ENCODE measurements at regions not wholly inside any gene's neighbourhood (a gene's known extent, or its start where the extent isn't known, plus 50 kb on each side); places are given as distances from the start of the nearest gene placed in this dataset.

DNA sequence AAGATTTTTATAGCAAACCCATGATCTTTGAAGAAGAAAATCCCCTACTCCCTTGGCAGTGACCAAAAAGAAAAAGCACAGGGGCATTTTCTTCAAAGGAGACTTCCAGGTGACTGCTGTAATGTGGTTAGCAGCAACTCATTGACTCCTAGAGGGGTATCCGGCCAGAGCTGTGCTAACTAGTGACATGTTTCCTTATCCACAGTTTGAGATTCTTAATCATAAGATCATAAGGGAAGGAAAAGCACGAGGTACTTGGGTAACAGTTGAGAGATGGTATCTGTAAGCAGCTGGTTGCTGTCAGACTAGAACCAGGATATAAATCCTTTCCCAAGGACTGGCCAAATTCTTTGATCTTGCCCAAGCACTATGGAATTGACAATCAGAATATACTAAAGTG is 124.7 kb downstream of the MREG start (continued):
- TF ChIP-seq, protein P1, sequence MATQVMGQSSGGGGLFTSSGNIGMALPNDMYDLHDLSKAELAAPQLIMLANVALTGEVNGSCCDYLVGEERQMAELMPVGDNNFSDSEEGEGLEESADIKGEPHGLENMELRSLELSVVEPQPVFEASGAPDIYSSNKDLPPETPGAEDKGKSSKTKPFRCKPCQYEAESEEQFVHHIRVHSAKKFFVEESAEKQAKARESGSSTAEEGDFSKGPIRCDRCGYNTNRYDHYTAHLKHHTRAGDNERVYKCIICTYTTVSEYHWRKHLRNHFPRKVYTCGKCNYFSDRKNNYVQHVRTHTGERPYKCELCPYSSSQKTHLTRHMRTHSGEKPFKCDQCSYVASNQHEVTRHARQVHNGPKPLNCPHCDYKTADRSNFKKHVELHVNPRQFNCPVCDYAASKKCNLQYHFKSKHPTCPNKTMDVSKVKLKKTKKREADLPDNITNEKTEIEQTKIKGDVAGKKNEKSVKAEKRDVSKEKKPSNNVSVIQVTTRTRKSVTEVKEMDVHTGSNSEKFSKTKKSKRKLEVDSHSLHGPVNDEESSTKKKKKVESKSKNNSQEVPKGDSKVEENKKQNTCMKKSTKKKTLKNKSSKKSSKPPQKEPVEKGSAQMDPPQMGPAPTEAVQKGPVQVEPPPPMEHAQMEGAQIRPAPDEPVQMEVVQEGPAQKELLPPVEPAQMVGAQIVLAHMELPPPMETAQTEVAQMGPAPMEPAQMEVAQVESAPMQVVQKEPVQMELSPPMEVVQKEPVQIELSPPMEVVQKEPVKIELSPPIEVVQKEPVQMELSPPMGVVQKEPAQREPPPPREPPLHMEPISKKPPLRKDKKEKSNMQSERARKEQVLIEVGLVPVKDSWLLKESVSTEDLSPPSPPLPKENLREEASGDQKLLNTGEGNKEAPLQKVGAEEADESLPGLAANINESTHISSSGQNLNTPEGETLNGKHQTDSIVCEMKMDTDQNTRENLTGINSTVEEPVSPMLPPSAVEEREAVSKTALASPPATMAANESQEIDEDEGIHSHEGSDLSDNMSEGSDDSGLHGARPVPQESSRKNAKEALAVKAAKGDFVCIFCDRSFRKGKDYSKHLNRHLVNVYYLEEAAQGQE (IDR thresholded peaks at IDR 0.05; ENCODE audit: low read depth, low read length) = no peak
- no peak for TF ChIP-seq ESRRA (IDR thresholded peaks at IDR 0.05; ENCODE audit: low read length)
- no peak for TF ChIP-seq SIN3A (IDR thresholded peaks at IDR 0.05; ENCODE audit: low read depth, low read length)
- TF ChIP-seq STAT3 (IDR thresholded peaks at IDR 0.05; ENCODE audit: low read depth, low read length) = no peak
- TF ChIP-seq, protein P2, sequence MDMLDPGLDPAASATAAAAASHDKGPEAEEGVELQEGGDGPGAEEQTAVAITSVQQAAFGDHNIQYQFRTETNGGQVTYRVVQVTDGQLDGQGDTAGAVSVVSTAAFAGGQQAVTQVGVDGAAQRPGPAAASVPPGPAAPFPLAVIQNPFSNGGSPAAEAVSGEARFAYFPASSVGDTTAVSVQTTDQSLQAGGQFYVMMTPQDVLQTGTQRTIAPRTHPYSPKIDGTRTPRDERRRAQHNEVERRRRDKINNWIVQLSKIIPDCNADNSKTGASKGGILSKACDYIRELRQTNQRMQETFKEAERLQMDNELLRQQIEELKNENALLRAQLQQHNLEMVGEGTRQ (IDR thresholded peaks at IDR 0.05; ENCODE audit: borderline replicate concordance, low read depth, low read length) = no peak
- TF ChIP-seq POLR2AphosphoS5 (IDR thresholded peaks at IDR 0.05; ENCODE audit: low read length) = no peak
- peak; percentile 43; the same call in 1 of the 2 replicates for TF ChIP-seq RUNX3 (IDR thresholded peaks at IDR 0.05; ENCODE audit: low read length)

DNA sequence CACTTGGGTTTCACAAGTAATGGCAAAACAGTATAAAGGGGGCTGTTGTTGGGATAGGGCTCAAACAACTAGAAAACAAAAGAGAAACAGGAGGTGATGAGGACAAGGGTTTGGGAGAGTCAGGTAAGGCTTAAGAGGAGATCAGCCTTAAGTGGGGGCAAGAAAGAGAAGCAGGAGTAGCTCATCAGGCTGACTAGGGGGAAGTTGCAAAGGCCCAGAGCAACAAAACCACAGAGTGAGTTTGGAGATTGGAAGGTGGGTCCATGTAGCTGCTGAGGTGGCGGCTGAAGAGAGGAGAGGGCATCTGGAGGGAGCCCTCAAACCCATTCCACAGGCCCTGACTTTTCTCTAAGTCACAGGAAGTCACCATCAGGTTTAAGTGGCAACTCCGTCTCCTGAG is 126.0 kb downstream of the MREG start:
- H3K9me3 ChIP-seq (replicated peaks; ENCODE audit: control insufficient read depth, insufficient read depth, low read length) = no peaks in the 10 kb centered on the region; the same call in 2 of the 3 replicates
- no TSS peak for BruUV-seq (replicated peaks)
- peaks cover 5% of the 10 kb centered on the region for H3K4me1 ChIP-seq (ENCODE audit: control insufficient read depth, insufficient read depth, low read length)
- in situ Hi-C loops (cut with MboI) = no loop called here
- no peaks in the 10 kb centered on the region for H3K36me3 ChIP-seq (ENCODE audit: control insufficient read depth in 2 of 2, insufficient read depth in 2 of 2, low read length in 1 of 2)
- no peaks in the 10 kb centered on the region for H3K27me3 ChIP-seq (replicated peaks in 1 of 2; ENCODE audit: control insufficient read depth in 2 of 2, insufficient read depth in 2 of 2, low read length in 1 of 2)
- intact Hi-C loops (cut with micrococcal nuclease; ENCODE audit: unreplicated experiment) = no loop called here
- no peaks in the 10 kb centered on the region for H3K79me2 ChIP-seq (ENCODE audit: control insufficient read depth, insufficient read depth, low read length)
- no peaks in the 10 kb centered on the region for H4K20me1 ChIP-seq (ENCODE audit: control insufficient read depth, insufficient read depth)
- H2AFZ ChIP-seq (ENCODE audit: control insufficient read depth, low read depth, low read length) = no peak overlapping the region
- 48% methylated on average over 2 of the region's 2 CpGs for WGBS (ENCODE audit: insufficient coverage, insufficient replicate concordance, low lambda C conversion rate, missing lambda C conversion rate)
- no peak overlapping the region for H3K9ac ChIP-seq (ENCODE audit: control insufficient read depth, insufficient read depth, low read length)
- RAD21 ChIA-PET (ENCODE audit: unreplicated experiment) = interaction anchor here (0.9 to 1.5 kb wide), 3 partner anchors 26 to 76 kb away, joined by 3 to 4 read pairs (median 3); no protein-coding TSS in a partner anchor
- FAIRE-seq (no peak), ATAC-seq (no peak), DNase-seq (ENCODE audit: low read depth, low spot score) (no peak)
- no peak overlapping the region for H3K4me2 ChIP-seq (ENCODE audit: control insufficient read depth, insufficient read depth)
- CTCF ChIA-PET = interaction anchor here (0.5 to 2.0 kb wide), 4 partner anchors 31 to 433 kb away, joined by 3 to 6 read pairs (median 4); no protein-coding TSS in a partner anchor
- no peak overlapping the region for H3K4me3 ChIP-seq
- SMC1A ChIA-PET (ENCODE audit: uncharacterized antibody, unreplicated experiment) = interaction anchor here (0.8 to 6.1 kb wide), 9 partner anchors 9 to 482 kb away, joined by 3 to 42 read pairs (median 3); no protein-coding TSS in a partner anchor
- H3K27ac ChIP-seq (ENCODE audit: control insufficient read depth, insufficient read depth) = no peak overlapping the region
- POLR2A ChIA-PET = interaction anchor here (1.0 to 1.6 kb wide), 4 partner anchors 12 to 26 kb away, joined by 3 to 5 read pairs (median 4); no protein-coding TSS in a partner anchor
- TF ChIP-seq, protein P3, sequence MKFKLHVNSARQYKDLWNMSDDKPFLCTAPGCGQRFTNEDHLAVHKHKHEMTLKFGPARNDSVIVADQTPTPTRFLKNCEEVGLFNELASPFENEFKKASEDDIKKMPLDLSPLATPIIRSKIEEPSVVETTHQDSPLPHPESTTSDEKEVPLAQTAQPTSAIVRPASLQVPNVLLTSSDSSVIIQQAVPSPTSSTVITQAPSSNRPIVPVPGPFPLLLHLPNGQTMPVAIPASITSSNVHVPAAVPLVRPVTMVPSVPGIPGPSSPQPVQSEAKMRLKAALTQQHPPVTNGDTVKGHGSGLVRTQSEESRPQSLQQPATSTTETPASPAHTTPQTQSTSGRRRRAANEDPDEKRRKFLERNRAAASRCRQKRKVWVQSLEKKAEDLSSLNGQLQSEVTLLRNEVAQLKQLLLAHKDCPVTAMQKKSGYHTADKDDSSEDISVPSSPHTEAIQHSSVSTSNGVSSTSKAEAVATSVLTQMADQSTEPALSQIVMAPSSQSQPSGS (IDR thresholded peaks at IDR 0.05; ENCODE audit: low read length) = no peak
- no peak for TF ChIP-seq CBX5 (IDR thresholded peaks at IDR 0.05; ENCODE audit: low read depth)
- no peak for TF ChIP-seq YY1 (IDR thresholded peaks at IDR 0.05; ENCODE audit: low read depth, low read length)
- TF ChIP-seq, protein P4, sequence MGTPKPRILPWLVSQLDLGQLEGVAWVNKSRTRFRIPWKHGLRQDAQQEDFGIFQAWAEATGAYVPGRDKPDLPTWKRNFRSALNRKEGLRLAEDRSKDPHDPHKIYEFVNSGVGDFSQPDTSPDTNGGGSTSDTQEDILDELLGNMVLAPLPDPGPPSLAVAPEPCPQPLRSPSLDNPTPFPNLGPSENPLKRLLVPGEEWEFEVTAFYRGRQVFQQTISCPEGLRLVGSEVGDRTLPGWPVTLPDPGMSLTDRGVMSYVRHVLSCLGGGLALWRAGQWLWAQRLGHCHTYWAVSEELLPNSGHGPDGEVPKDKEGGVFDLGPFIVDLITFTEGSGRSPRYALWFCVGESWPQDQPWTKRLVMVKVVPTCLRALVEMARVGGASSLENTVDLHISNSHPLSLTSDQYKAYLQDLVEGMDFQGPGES (IDR thresholded peaks at IDR 0.05) = no peak
- no peak for TF ChIP-seq ASH2L (IDR thresholded peaks at IDR 0.05; ENCODE audit: borderline replicate concordance, low read depth)
- no peak for TF ChIP-seq IRF4 (IDR thresholded peaks at IDR 0.05; ENCODE audit: low read depth, low read length)
- TF ChIP-seq EGR1 (IDR thresholded peaks at IDR 0.05; ENCODE audit: borderline replicate concordance in 1 of 2, low read depth in 2 of 2, low read length in 2 of 2) = no peak
- TF ChIP-seq NBN (IDR thresholded peaks at IDR 0.05) = no peak
